GM23338 (cell line): ENCODE measurements at regions not wholly inside any gene's neighbourhood (a gene's known extent, or its start where the extent isn't known, plus 50 kb on each side); places are given as distances from the start of the nearest gene placed in this dataset.

Experiments
- ATAC-seq: fragments of 200-7000 bp; cut with Tn5 transposase; 3 replicates; pipeline ENCODE4 v1.9.1; 2020
- DNase-seq: peaks from one replicate; pipeline ENCODE4 v3.0.0-alpha.2; 2015; ENCODE audit warnings: low spot score
- H2AFZ ChIP-seq: fragments of 200-600 bp; sonication (generic); 2 replicates; pipeline ENCODE4 v1.8.0; 2016; ENCODE audit warnings: antibody characterized with exemption, mild to moderate bottlenecking, moderate library complexity
- H3F3A ChIP-seq: fragments of 200-600 bp; sonication (generic); replicated peaks from 2 replicates; pipeline ENCODE4 v1.8.0; 2017; ENCODE audit warnings: antibody characterized with exemption, mixed run types, low read depth
- H3K27ac ChIP-seq: fragments of 200-600 bp; sonication (generic); 2 replicates; pipeline ENCODE4 v1.6.1; 2016; ENCODE audit warnings: low read depth
- H3K27me3 ChIP-seq: fragments of 200-600 bp; sonication (generic); 2 replicates; pipeline ENCODE4 v1.8.0; 2016; ENCODE audit warnings: mild to moderate bottlenecking, mixed run types, moderate library complexity; ENCODE audit not compliant: insufficient read depth
- H3K36me3 ChIP-seq: fragments of 200-600 bp; sonication (generic); 2 replicates; pipeline ENCODE4 v1.8.0; 2016; ENCODE audit warnings: mild to moderate bottlenecking; ENCODE audit not compliant: insufficient read depth
- H3K4me1 ChIP-seq: fragments of 200-600 bp; sonication (generic); 2 replicates; pipeline ENCODE4 v1.8.0; 2016; ENCODE audit warnings: mild to moderate bottlenecking, moderate library complexity; ENCODE audit not compliant: insufficient read depth
- H3K4me2 ChIP-seq: fragments of 200-600 bp; sonication (generic); 2 replicates; pipeline ENCODE4 v1.7.1; 2017; ENCODE audit warnings: mixed run types
- H3K4me3 ChIP-seq: fragments of 200-600 bp; sonication (generic); 2 replicates; pipeline ENCODE4 v1.6.1; 2016; ENCODE audit warnings: mixed run types
- H3K79me2 ChIP-seq: fragments of 200-600 bp; sonication (generic); replicated peaks from 2 replicates; pipeline ENCODE4 v1.8.0; 2017; ENCODE audit warnings: mild to moderate bottlenecking; ENCODE audit not compliant: insufficient read depth
- H3K9me2 ChIP-seq: fragments of 200-600 bp; sonication (generic); 2 replicates; pipeline ENCODE4 v1.8.0; 2017; ENCODE audit not compliant: insufficient read depth
- H4K20me1 ChIP-seq: fragments of 200-600 bp; sonication (generic); replicated peaks from 2 replicates; pipeline ENCODE4 v1.8.0; 2017; ENCODE audit warnings: mild to moderate bottlenecking; ENCODE audit not compliant: insufficient read depth
- H3K27ac Mint-ChIP-seq: 2 replicates; pipeline ENCODE4 v1.8.0; 2020; ENCODE audit warnings: inconsistent platforms, mild to moderate bottlenecking, moderate library complexity, mixed read lengths
- H3K27me3 Mint-ChIP-seq: 3 replicates; pipeline ENCODE4 v1.8.0; 2022; ENCODE audit warnings: low read depth, mild to moderate bottlenecking, moderate library complexity, mixed read lengths, inconsistent platforms; ENCODE audit not compliant: insufficient read depth, poor library complexity
- H3K36me3 Mint-ChIP-seq: 3 replicates; pipeline ENCODE4 v1.8.0; 2021; ENCODE audit warnings: low read depth, mild to moderate bottlenecking, inconsistent platforms, moderate library complexity, mixed read lengths
- H3K4me1 Mint-ChIP-seq: 3 replicates; pipeline ENCODE4 v1.8.0; 2020; ENCODE audit warnings: mild to moderate bottlenecking, inconsistent platforms, mixed read lengths
- H3K4me3 Mint-ChIP-seq: 3 replicates; pipeline ENCODE4 v1.8.0; 2021; ENCODE audit warnings: moderate library complexity, mild to moderate bottlenecking, inconsistent platforms, mixed read lengths
- H3K9me3 Mint-ChIP-seq: 3 replicates; pipeline ENCODE4 v1.8.0; 2020; ENCODE audit warnings: moderate library complexity, mild to moderate bottlenecking, inconsistent platforms, mixed read lengths
- CREB1 ChIP-seq: fragments of 250-450 bp; sonication (Bioruptor Pico); IDR thresholded peaks from 2 replicates; pipeline ENCODE4 v1.5.0; 2020; ENCODE audit warnings: low read depth, mild to moderate bottlenecking, moderate library complexity
- ETS1 ChIP-seq: IDR thresholded peaks from 2 replicates; pipeline ENCODE4 v1.6.1; 2016; ENCODE audit warnings: antibody characterized with exemption
- EZH2 ChIP-seq: fragments of 200-600 bp; sonication (generic); IDR thresholded peaks from one replicate; pipeline ENCODE4 v1.8.0; 2017; ENCODE audit warnings: antibody characterized with exemption, mild to moderate bottlenecking, low read depth; ENCODE audit not compliant: unreplicated experiment
- EZH2phosphoT487 ChIP-seq: fragments of 200-600 bp; sonication (generic); IDR thresholded peaks from one replicate; pipeline ENCODE4 v1.8.1; 2018; ENCODE audit warnings: antibody characterized with exemption; ENCODE audit not compliant: unreplicated experiment
- JUNB ChIP-seq: IDR thresholded peaks from one replicate; pipeline ENCODE4 v1.6.1; 2016; ENCODE audit warnings: antibody characterized with exemption; ENCODE audit not compliant: unreplicated experiment
- POLR2AphosphoS5 ChIP-seq: IDR thresholded peaks from 2 replicates; pipeline ENCODE4 v1.6.1; 2016; ENCODE audit warnings: antibody characterized with exemption, low read depth
- ZNF114 ChIP-seq: fragments of 250-450 bp; sonication (Bioruptor Pico); IDR thresholded peaks from 2 replicates; pipeline ENCODE4 v1.5.0; 2020; ENCODE audit warnings: mild to moderate bottlenecking, moderate library complexity
- ZNF331 ChIP-seq: fragments of 250-450 bp; sonication (Bioruptor Pico); IDR thresholded peaks from 2 replicates; pipeline ENCODE4 v1.5.0; 2020; ENCODE audit warnings: low read depth, mild to moderate bottlenecking, moderate library complexity
- TF ChIP-seq, protein P1 (sequence below), 2 experiments: fragments of 200-600 bp in 1 of 2; sonication (generic) in 1 of 2; conservative IDR thresholded peaks; 2 replicates each; pipeline versions ENCODE4 v1.5.1 to v1.6.1; 2016 to 2017; ENCODE audit warnings: antibody characterized with exemption in 2 of 2, low read depth in 2 of 2, mild to moderate bottlenecking in 2 of 2, moderate library complexity in 1 of 2
- TF ChIP-seq, protein P2 (sequence below): IDR thresholded peaks from one replicate; pipeline ENCODE4 v1.6.1; 2018; ENCODE audit warnings: antibody characterized with exemption; ENCODE audit not compliant: unreplicated experiment

- Mint-ChIP-seq H3K4me3 (no peak overlapping the region), H3K4me1 (peaks cover 24% of the 10 kb centered on the region)
- ATAC-seq: no peak
Measured at GRCh38 chr13:97119943-97120342, 102.2 kb upstream of the MBNL2 start.

More at GRCh38 chr13:97119943-97120342, 102.2 kb upstream of the MBNL2 start:
- H3K36me3 ChIP-seq: no peaks in the 10 kb centered on the region
- no peaks in the 10 kb centered on the region for H3K27me3 ChIP-seq
- H3K9me3 Mint-ChIP-seq: 0 out of 3 replicates have a peak, but pooled peaks cover 3% of the 10 kb centered on the region
- no peaks in the 10 kb centered on the region for H3K79me2 ChIP-seq
- H2AFZ ChIP-seq: no peak overlapping the region
- no peaks in the 10 kb centered on the region for H4K20me1 ChIP-seq
- DNase-seq: no peak
- no peak overlapping the region for H3K27ac Mint-ChIP-seq
- TF ChIP-seq JUNB (no peak), ETS1 (no peak), EZH2 (no peak), ZNF331 (no peak), ZNF114 (no peak), CREB1 (CRISPR knock-in tag) (no peak), EZH2phosphoT487 (no peak), POLR2AphosphoS5 (no peak)
- TF ChIP-seq, protein P1, sequence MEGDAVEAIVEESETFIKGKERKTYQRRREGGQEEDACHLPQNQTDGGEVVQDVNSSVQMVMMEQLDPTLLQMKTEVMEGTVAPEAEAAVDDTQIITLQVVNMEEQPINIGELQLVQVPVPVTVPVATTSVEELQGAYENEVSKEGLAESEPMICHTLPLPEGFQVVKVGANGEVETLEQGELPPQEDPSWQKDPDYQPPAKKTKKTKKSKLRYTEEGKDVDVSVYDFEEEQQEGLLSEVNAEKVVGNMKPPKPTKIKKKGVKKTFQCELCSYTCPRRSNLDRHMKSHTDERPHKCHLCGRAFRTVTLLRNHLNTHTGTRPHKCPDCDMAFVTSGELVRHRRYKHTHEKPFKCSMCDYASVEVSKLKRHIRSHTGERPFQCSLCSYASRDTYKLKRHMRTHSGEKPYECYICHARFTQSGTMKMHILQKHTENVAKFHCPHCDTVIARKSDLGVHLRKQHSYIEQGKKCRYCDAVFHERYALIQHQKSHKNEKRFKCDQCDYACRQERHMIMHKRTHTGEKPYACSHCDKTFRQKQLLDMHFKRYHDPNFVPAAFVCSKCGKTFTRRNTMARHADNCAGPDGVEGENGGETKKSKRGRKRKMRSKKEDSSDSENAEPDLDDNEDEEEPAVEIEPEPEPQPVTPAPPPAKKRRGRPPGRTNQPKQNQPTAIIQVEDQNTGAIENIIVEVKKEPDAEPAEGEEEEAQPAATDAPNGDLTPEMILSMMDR (conservative IDR thresholded peaks at IDR 0.05; ENCODE audit: low read depth in 2 of 2): no peak
- TF ChIP-seq, protein P2, sequence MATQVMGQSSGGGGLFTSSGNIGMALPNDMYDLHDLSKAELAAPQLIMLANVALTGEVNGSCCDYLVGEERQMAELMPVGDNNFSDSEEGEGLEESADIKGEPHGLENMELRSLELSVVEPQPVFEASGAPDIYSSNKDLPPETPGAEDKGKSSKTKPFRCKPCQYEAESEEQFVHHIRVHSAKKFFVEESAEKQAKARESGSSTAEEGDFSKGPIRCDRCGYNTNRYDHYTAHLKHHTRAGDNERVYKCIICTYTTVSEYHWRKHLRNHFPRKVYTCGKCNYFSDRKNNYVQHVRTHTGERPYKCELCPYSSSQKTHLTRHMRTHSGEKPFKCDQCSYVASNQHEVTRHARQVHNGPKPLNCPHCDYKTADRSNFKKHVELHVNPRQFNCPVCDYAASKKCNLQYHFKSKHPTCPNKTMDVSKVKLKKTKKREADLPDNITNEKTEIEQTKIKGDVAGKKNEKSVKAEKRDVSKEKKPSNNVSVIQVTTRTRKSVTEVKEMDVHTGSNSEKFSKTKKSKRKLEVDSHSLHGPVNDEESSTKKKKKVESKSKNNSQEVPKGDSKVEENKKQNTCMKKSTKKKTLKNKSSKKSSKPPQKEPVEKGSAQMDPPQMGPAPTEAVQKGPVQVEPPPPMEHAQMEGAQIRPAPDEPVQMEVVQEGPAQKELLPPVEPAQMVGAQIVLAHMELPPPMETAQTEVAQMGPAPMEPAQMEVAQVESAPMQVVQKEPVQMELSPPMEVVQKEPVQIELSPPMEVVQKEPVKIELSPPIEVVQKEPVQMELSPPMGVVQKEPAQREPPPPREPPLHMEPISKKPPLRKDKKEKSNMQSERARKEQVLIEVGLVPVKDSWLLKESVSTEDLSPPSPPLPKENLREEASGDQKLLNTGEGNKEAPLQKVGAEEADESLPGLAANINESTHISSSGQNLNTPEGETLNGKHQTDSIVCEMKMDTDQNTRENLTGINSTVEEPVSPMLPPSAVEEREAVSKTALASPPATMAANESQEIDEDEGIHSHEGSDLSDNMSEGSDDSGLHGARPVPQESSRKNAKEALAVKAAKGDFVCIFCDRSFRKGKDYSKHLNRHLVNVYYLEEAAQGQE: no peak
- peaks cover 2% of the 10 kb centered on the region; the same call in 1 of the 2 replicates for H3K4me1 ChIP-seq
- H3K27me3 Mint-ChIP-seq: no peaks in the 10 kb centered on the region
- no peak overlapping the region for H3K27ac ChIP-seq
- H3K36me3 Mint-ChIP-seq: no peaks in the 10 kb centered on the region
- H3K4me3 ChIP-seq: no peak overlapping the region
- peaks cover 12% of the 10 kb centered on the region for H3K9me2 ChIP-seq
- H3F3A ChIP-seq: no peaks in the 10 kb centered on the region
- no peak overlapping the region for H3K4me2 ChIP-seq
